HUDEP-2 (cell line): ENCODE measurements at regions not wholly inside any gene's neighbourhood (a gene's known extent, or its start where the extent isn't known, plus 50 kb on each side); places are given as distances from the start of the nearest gene placed in this dataset.
"Not testable (repeated sequence)": the region's sequence is repeated elsewhere in the genome, so short reads cannot be mapped to it uniquely, and the experiment has no call there.

Source experiments
- DNase-seq, 76 experiments: peaks; one replicate each; lab custom pipeline; 2025; ENCODE audit not compliant: unreplicated experiment in 76 of 76; lab: John Stamatoyannopoulos, UW

- DNase-seq = no peak
Measured at GRCh38 chr13:50153876-50154275, 138.6 kb downstream of the KCNRG start.

GRCh38 chr13:50154697-50155096, 139.5 kb downstream of the KCNRG start:
- DNase-seq = no peak

- DNase-seq = no peak
Measured at GRCh38 chr13:50156140-50156539, 140.9 kb downstream of the KCNRG start.

- no peak for DNase-seq
Measured at GRCh38 chr13:50156561-50157127, 141.4 kb downstream of the KCNRG start.

- DNase-seq = no peak
Measured at GRCh38 chr13:50158385-50159165, 143.3 kb downstream of the KCNRG start.

GRCh38 chr13:50159607-50160006, 144.4 kb downstream of the KCNRG start:
- no peak for DNase-seq

GRCh38 chr13:50161052-50161451, 145.8 kb downstream of the KCNRG start:
- peak in 36 of 76 experiments; percentile 1 to 81 (median 32) for DNase-seq

- no peak for DNase-seq
Measured at GRCh38 chr13:50162001-50162400, 146.8 kb downstream of the KCNRG start.

GRCh38 chr13:50162567-50162966, 147.3 kb downstream of the KCNRG start:
- DNase-seq = no peak

- no peak for DNase-seq
Measured at GRCh38 chr13:50167224-50167947, 152.1 kb downstream of the KCNRG start.

- no peak for DNase-seq
Measured at GRCh38 chr13:50167967-50168366, 152.7 kb downstream of the KCNRG start.

- no peak for DNase-seq
Measured at GRCh38 chr13:50168786-50169185, 153.5 kb downstream of the KCNRG start.

GRCh38 chr13:50170447-50171037, 155.3 kb downstream of the KCNRG start:
- DNase-seq = no peak

- DNase-seq = no peak
Measured at GRCh38 chr13:50171590-50172282, 156.5 kb downstream of the KCNRG start.

- not testable (repeated sequence) for DNase-seq
Measured at GRCh38 chr13:50173045-50173444, 157.8 kb downstream of the KCNRG start.

- no peak for DNase-seq
Measured at GRCh38 chr13:50174630-50175029, 159.4 kb downstream of the KCNRG start.

GRCh38 chr13:50179977-50180376, 164.7 kb downstream of the KCNRG start:
- DNase-seq = no peak

GRCh38 chr13:50185769-50186763, 170.8 kb downstream of the KCNRG start:
- not testable (repeated sequence) for DNase-seq

- DNase-seq = no peak
Measured at GRCh38 chr13:50187352-50188029, 172.2 kb downstream of the KCNRG start.
